H1 (cell line): ENCODE measurements at regions not wholly inside any gene's neighbourhood (a gene's known extent, or its start where the extent isn't known, plus 50 kb on each side); places are given as distances from the start of the nearest gene placed in this dataset.

Experiments
- CTCF ChIA-PET: fragments of 300-600 bp; sonication (Branson Sonifier 250); formaldehyde crosslinking; loops from one replicate; lab custom pipeline; 2021; ENCODE audit not compliant: partially characterized antibody; lab: Charles Lee
- POLR2A ChIA-PET: fragments of 300-600 bp; sonication (Branson Sonifier 250); formaldehyde crosslinking; loops from one replicate; lab custom pipeline; 2021; ENCODE audit warnings: inconsistent platforms; ENCODE audit not compliant: partially characterized antibody; lab: Charles Lee
- DNase-seq, 2 experiments: peaks; one replicate each; pipeline versions ENCODE4 v3.0.0 to v3.0.0-alpha.2; 2010 to 2022; ENCODE audit warnings: low spot score in 2 of 2, low read depth in 1 of 2, mixed read lengths in 1 of 2
- FAIRE-seq: peaks from 2 replicates; lab custom pipeline; 2011; peaks lifted over from hg19 to GRCh38; lab: Jason Lieb, UNC
- H2AFZ ChIP-seq: 2 replicates; pipeline ENCODE4 v1.8.1; 2012; ENCODE audit warnings: low read length, inconsistent platforms
- H2AK5ac ChIP-seq: 2 replicates; pipeline ENCODE4 v1.6.1; 2013; ENCODE audit warnings: low read depth, low read length
- H2BK120ac ChIP-seq: replicated peaks from 2 replicates; pipeline ENCODE3; 2013; ENCODE audit warnings: low read depth, low read length, inconsistent platforms
- H2BK12ac ChIP-seq: 2 replicates; pipeline ENCODE4 v1.6.1; 2013; ENCODE audit warnings: low read depth, low read length
- H2BK15ac ChIP-seq: 2 replicates; pipeline ENCODE4 v1.6.1; 2013; ENCODE audit warnings: low read length
- H2BK20ac ChIP-seq: 2 replicates; pipeline ENCODE4 v1.6.1; 2013; ENCODE audit warnings: low read length
- H2BK5ac ChIP-seq: 2 replicates; pipeline ENCODE4 v1.6.1; 2013; ENCODE audit warnings: low read depth, low read length
- H3K14ac ChIP-seq: 2 replicates; pipeline ENCODE4 v1.6.1; 2013; ENCODE audit warnings: inconsistent platforms; ENCODE audit not compliant: insufficient read length
- H3K18ac ChIP-seq: 2 replicates; pipeline ENCODE4 v1.6.1; 2013; ENCODE audit warnings: low read length; ENCODE audit errors: extremely low read depth
- H3K23ac ChIP-seq: 2 replicates; pipeline ENCODE4 v1.6.1; 2013; ENCODE audit warnings: inconsistent platforms; ENCODE audit not compliant: insufficient read length
- H3K23me2 ChIP-seq: 2 replicates; pipeline ENCODE4 v1.6.1; 2013; ENCODE audit warnings: low read depth, low read length
- H3K27ac ChIP-seq: 2 replicates; pipeline ENCODE4 v1.6.1; 2011; ENCODE audit warnings: low read depth, low read length, inconsistent platforms
- H3K27me3 ChIP-seq, 4 experiments: replicated peaks in 1 of 4; 1 replicate in 1 of 4; 2 replicates in 3 of 4; pipeline versions ENCODE4 v1.6.1 to v1.8.1; 2011 to 2013; ENCODE audit warnings: low read length in 3 of 4, mild to moderate bottlenecking in 3 of 4, inconsistent platforms in 2 of 4, mixed read lengths in 2 of 4, moderate library complexity in 1 of 4; ENCODE audit not compliant: control insufficient read depth in 3 of 4, insufficient read depth in 3 of 4; ENCODE audit errors: extremely low read depth in 1 of 4
- H3K36me3 ChIP-seq, 4 experiments: 2 replicates each; pipeline versions ENCODE4 v1.6.1 to v1.8.1; 2011 to 2013; ENCODE audit warnings: mild to moderate bottlenecking in 4 of 4, low read length in 3 of 4, moderate library complexity in 2 of 4, control low read depth in 1 of 4, inconsistent platforms in 1 of 4; ENCODE audit not compliant: insufficient read depth in 4 of 4, control insufficient read depth in 2 of 4
- H3K4ac ChIP-seq: replicated peaks from 2 replicates; pipeline ENCODE3; 2013; ENCODE audit warnings: low read length, low read depth, mixed read lengths, inconsistent platforms; ENCODE audit not compliant: insufficient read length
- H3K4me1 ChIP-seq, 4 experiments: replicated peaks in 1 of 4; 1 replicate in 1 of 4; 2 replicates in 3 of 4; pipeline versions ENCODE4 v1.6.1 to v1.8.1; 2011 to 2013; ENCODE audit warnings: low read length in 3 of 4, inconsistent platforms in 2 of 4, mixed read lengths in 1 of 4; ENCODE audit not compliant: insufficient read depth in 4 of 4, control insufficient read depth in 3 of 4
- H3K4me2 ChIP-seq, 2 experiments: 2 replicates each; pipeline versions ENCODE4 v1.6.1 to v1.8.1; 2011 to 2013; ENCODE audit warnings: low read depth in 2 of 2, low read length in 2 of 2, control low read depth in 1 of 2, inconsistent platforms in 1 of 2, mild to moderate bottlenecking in 1 of 2; ENCODE audit not compliant: insufficient read depth in 1 of 2
- H3K4me3 ChIP-seq, 4 experiments: fragments of 200-600, 300-600 bp in 1 of 4; sonication (generic), shearing (Covaris generic), sonication (Bioruptor Twin) in 1 of 4; 2 replicates each; pipeline versions ENCODE4 v1.5.1 to v1.8.1; 2011 to 2016; ENCODE audit warnings: low read length in 4 of 4, low read depth in 3 of 4, control low read depth in 2 of 4, inconsistent platforms in 2 of 4, mild to moderate bottlenecking in 2 of 4, mixed read lengths in 1 of 4, moderate library complexity in 1 of 4; ENCODE audit not compliant: insufficient read depth in 2 of 4; ENCODE audit errors: extremely low read depth in 1 of 4
- H3K56ac ChIP-seq: replicated peaks from 2 replicates; pipeline ENCODE3; 2013; ENCODE audit warnings: low read depth, mild to moderate bottlenecking, mixed read lengths, low read length, inconsistent platforms; ENCODE audit not compliant: insufficient read length
- H3K79me1 ChIP-seq: 2 replicates; pipeline ENCODE4 v1.6.1; 2013; ENCODE audit warnings: low read depth, low read length, control low read depth
- H3K79me2 ChIP-seq, 2 experiments: 2 replicates each; pipeline versions ENCODE4 v1.6.1 to v1.8.1; 2012 to 2013; ENCODE audit warnings: low read length in 2 of 2, mild to moderate bottlenecking in 2 of 2, inconsistent platforms in 1 of 2; ENCODE audit not compliant: insufficient read depth in 2 of 2, control insufficient read depth in 1 of 2
- H3K9ac ChIP-seq, 4 experiments: replicated peaks in 1 of 4; 1 replicate in 1 of 4; 2 replicates in 3 of 4; pipeline versions ENCODE4 v1.6.1 to v1.8.1; 2011 to 2013; ENCODE audit warnings: low read depth in 3 of 4, low read length in 3 of 4, control low read depth in 2 of 4, mild to moderate bottlenecking in 2 of 4, moderate library complexity in 2 of 4, inconsistent platforms in 1 of 4; ENCODE audit errors: extremely low read depth in 1 of 4
- H3K9me3 ChIP-seq, 2 experiments: 2 replicates each; pipeline versions ENCODE4 v1.6.1 to v1.8.1; 2012 to 2013; ENCODE audit warnings: mild to moderate bottlenecking in 2 of 2, moderate library complexity in 2 of 2, control low read depth in 1 of 2, inconsistent platforms in 1 of 2, low read depth in 1 of 2, low read length in 1 of 2, mixed read lengths in 1 of 2; ENCODE audit not compliant: insufficient read depth in 2 of 2
- H4K20me1 ChIP-seq, 2 experiments: replicated peaks in 1 of 2; 2 replicates each; pipeline versions ENCODE3 to v1.8.1; 2011 to 2013; ENCODE audit warnings: inconsistent platforms in 2 of 2, low read length in 2 of 2, mild to moderate bottlenecking in 1 of 2; ENCODE audit not compliant: insufficient read depth in 2 of 2, control insufficient read depth in 1 of 2
- H4K5ac ChIP-seq: 2 replicates; pipeline ENCODE4 v1.6.1; 2013; ENCODE audit warnings: low read length, low read depth, mixed read lengths, inconsistent platforms; ENCODE audit not compliant: insufficient read length
- H4K8ac ChIP-seq: 2 replicates; pipeline ENCODE4 v1.8.0; 2013; ENCODE audit warnings: mild to moderate bottlenecking, moderate library complexity, low read length, inconsistent platforms; ENCODE audit not compliant: insufficient read depth; ENCODE audit errors: extremely low read depth
- H4K91ac ChIP-seq: replicated peaks from 2 replicates; pipeline ENCODE3; 2013; ENCODE audit warnings: low read length, mixed read lengths, inconsistent platforms; ENCODE audit not compliant: insufficient read length
- BACH1 ChIP-seq: IDR thresholded peaks from 2 replicates; pipeline ENCODE4 v1.6.1; 2012; ENCODE audit warnings: low read length, improper control_type of control experiment
- BCL11A ChIP-seq, 2 experiments: IDR thresholded peaks; one replicate each; pipeline ENCODE4 v1.6.1; 2011; ENCODE audit warnings: low read depth in 2 of 2, low read length in 2 of 2, mild to moderate bottlenecking in 2 of 2
- CREB1 ChIP-seq: IDR thresholded peaks from 2 replicates; pipeline ENCODE4 v1.6.1; 2012; ENCODE audit warnings: inconsistent platforms
- CTCF ChIP-seq, 3 experiments: IDR thresholded peaks; 1 replicate in 2 of 3; 2 replicates in 1 of 3; pipeline versions ENCODE4 v1.5.1 to v1.6.1; 2011; ENCODE audit warnings: low read length in 3 of 3, mild to moderate bottlenecking in 3 of 3, inconsistent platforms in 2 of 3, low read depth in 1 of 3, moderate library complexity in 1 of 3; ENCODE audit not compliant: insufficient read depth in 1 of 3; ENCODE audit errors: control extremely low read depth in 1 of 3
- HDAC6 ChIP-seq: IDR thresholded peaks from one replicate; pipeline ENCODE4 v1.7.1; 2012; ENCODE audit warnings: low read depth, mild to moderate bottlenecking, inconsistent platforms, low read length, moderate library complexity
- KDM5A ChIP-seq: fragments of 200-600 bp; IDR thresholded peaks from 2 replicates; pipeline ENCODE4 v1.7.1; 2012; ENCODE audit warnings: mild to moderate bottlenecking, low read length, inconsistent platforms, mixed read lengths
- MAFK ChIP-seq: IDR thresholded peaks from 2 replicates; pipeline ENCODE4 v1.6.1; 2012; ENCODE audit warnings: low read depth, mild to moderate bottlenecking, improper control_type of control experiment, low read length
- POLR2A ChIP-seq, 2 experiments: IDR thresholded peaks; 1 replicate in 1 of 2; 2 replicates in 1 of 2; pipeline ENCODE4 v1.6.1; 2011; ENCODE audit warnings: low read depth in 2 of 2, low read length in 2 of 2, mild to moderate bottlenecking in 2 of 2; ENCODE audit errors: control extremely low read depth in 1 of 2
- RAD21 ChIP-seq, 2 experiments: IDR thresholded peaks in 1 of 2; conservative IDR thresholded peaks in 1 of 2; 2 replicates each; pipeline ENCODE4 v1.6.1; 2011; ENCODE audit warnings: low read depth in 2 of 2, low read length in 2 of 2, improper control_type of control experiment in 1 of 2, inconsistent platforms in 1 of 2, mild to moderate bottlenecking in 1 of 2, moderate library complexity in 1 of 2
- TAF1 ChIP-seq: IDR thresholded peaks from 2 replicates; pipeline ENCODE4 v1.6.1; 2011; ENCODE audit warnings: mild to moderate bottlenecking, low read depth, low read length
- WGBS, 2 experiments: shearing (Covaris generic) in 1 of 2; methylation state at CpG; one replicate each; pipeline versions ENCODE4 v1.1.6 to v1.1.7; 2013 to 2015; ENCODE audit warnings: low lambda C conversion rate in 2 of 2, mixed read lengths in 2 of 2, inconsistent platforms in 1 of 2, low coverage in 1 of 2, missing lambda C conversion rate in 1 of 2; ENCODE audit not compliant: insufficient replicate concordance in 2 of 2, insufficient coverage in 1 of 2, insufficient read length in 1 of 2; ENCODE audit errors: extremely low coverage in 1 of 2, missing lambda C conversion rate in 1 of 2; 5-methylcytosine and 5-hydroxymethylcytosine counted together

DNA sequence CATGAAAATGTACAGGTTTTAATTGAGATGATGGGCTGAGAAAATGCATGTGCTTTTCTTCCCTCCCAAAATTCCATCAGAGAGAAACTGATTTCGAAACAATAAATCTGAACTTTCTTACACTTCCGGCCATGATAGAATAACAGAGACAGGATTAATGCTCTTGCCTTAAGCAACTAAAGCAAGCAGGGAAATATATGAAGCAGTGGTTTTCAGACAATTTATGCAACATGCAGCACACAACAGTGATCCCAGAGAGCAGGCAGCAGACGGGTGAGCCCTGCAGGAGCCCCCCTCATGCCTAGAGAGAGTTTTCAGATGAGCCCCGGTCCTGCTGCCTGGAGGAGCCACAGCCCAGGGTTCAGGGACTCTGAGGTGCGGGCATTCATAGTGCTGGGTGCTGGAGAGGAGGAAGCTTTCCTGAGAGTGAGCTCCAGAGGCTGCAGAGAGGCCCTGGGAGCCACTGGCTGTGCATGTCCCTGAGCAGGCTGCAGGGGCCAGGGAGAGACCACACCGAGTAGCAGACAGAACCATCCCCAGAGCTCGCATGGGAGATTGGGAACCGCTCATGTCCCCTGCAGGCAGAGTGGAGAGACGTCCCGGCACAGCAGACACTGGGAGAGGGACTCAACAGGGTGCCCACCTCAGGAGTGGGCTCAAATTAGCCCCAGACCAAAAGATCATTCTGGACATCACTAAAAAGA, 143.5 kb downstream of the OLFM1 start:
- H3K79me1 ChIP-seq = no peaks in the 10 kb centered on the region
- no peak overlapping the region for H2BK12ac ChIP-seq
- H3K14ac ChIP-seq = no peak overlapping the region
- peaks cover 6% of the 10 kb centered on the region for H3K23me2 ChIP-seq
- H4K91ac ChIP-seq = no peak overlapping the region
- H4K8ac ChIP-seq = no peak overlapping the region
- no peaks in the 10 kb centered on the region for H3K79me2 ChIP-seq
- peaks cover 0 to 5% of the 10 kb centered on the region in 2 experiments for H4K20me1 ChIP-seq
- TF ChIP-seq TAF1 = no peak
- no peak for TF ChIP-seq KDM5A
- TF ChIP-seq RAD21 (IDR thresholded peaks at IDR 0.05 in 1 of 2, conservative IDR thresholded peaks at IDR 0.05 in 1 of 2; ENCODE audit: low read depth in 2 of 2, low read length in 2 of 2) = peak; percentile 23 to 37
- TF ChIP-seq CREB1 = no peak
- no peak for TF ChIP-seq POLR2A (IDR thresholded peaks at IDR 0.05; ENCODE audit: control extremely low read depth in 1 of 2, low read depth in 2 of 2, low read length in 2 of 2)
- no peak for TF ChIP-seq HDAC6
- no peak for TF ChIP-seq BACH1
- TF ChIP-seq CTCF (IDR thresholded peaks at IDR 0.05; ENCODE audit: control extremely low read depth in 1 of 3, insufficient read depth in 1 of 3, low read depth in 1 of 3, low read length in 3 of 3) = peak in 2 of 3 experiments; percentile 16 to 19; a peak in 1 of 4 replicates
- no peak for TF ChIP-seq BCL11A (IDR thresholded peaks at IDR 0.05; ENCODE audit: low read depth in 2 of 2, low read length in 2 of 2)
- TF ChIP-seq MAFK = no peak
- H3K4ac ChIP-seq = no peak overlapping the region
- H2AFZ ChIP-seq = no peak overlapping the region
- no peaks in the 10 kb centered on the region; a peak in 1 of 7 replicates for H3K27me3 ChIP-seq
- no peak overlapping the region for H3K27ac ChIP-seq
- CTCF ChIA-PET = interaction anchor here (1.1 to 2.5 kb wide), 5 partner anchors 9 to 179 kb away, joined by 3 to 9 read pairs (median 4); no protein-coding TSS in a partner anchor
- H3K9me3 ChIP-seq = peaks cover 0 to 3% of the 10 kb centered on the region in 2 experiments; a peak in 1 of 4 replicates
- no peak overlapping the region for H2BK5ac ChIP-seq
- DNase-seq (no peak), FAIRE-seq (no peak)
- H3K36me3 ChIP-seq = no peaks in the 10 kb centered on the region; a peak in 1 of 8 replicates
- no peak overlapping the region; the same call in 1 of the 2 replicates for H3K18ac ChIP-seq
- 74% methylated on average over 10 of the region's 10 CpGs; no CpG with 5 or more reads in 1 of the 2 experiments for WGBS, 2 experiments
- H2BK20ac ChIP-seq = no peak overlapping the region
- peaks cover 0 to 2% (median 0%) of the 10 kb centered on the region in 4 experiments; a peak in 1 of 7 replicates for H3K4me1 ChIP-seq
- H2BK15ac ChIP-seq = no peak overlapping the region
- no peak overlapping the region for H3K23ac ChIP-seq
- H2AK5ac ChIP-seq = no peak overlapping the region
- H3K56ac ChIP-seq = no peak overlapping the region
- POLR2A ChIA-PET = no interaction called here
- H2BK120ac ChIP-seq = no peak overlapping the region
- H4K5ac ChIP-seq = no peak overlapping the region
- no peak overlapping the region for H3K4me2 ChIP-seq
- no peak overlapping the region for H3K9ac ChIP-seq
- no peak overlapping the region for H3K4me3 ChIP-seq
